ENCODE measurements at regions not wholly inside any gene's neighbourhood (a gene's known extent, or its start where the extent isn't known, plus 50 kb on each side); places are given as distances from the start of the nearest gene placed in this dataset.
"Not testable (repeated sequence)": the region's sequence is repeated elsewhere in the genome, so short reads cannot be mapped to it uniquely, and the experiment has no call there.

GRCh38 chr10:125591886-125592285 is 91.1 kb downstream of the TEX36 start:
- Mint-ChIP-seq H3K27ac (no peak overlapping the region), H3K4me1 (no peaks in the 10 kb centered on the region), H3K36me3 (no peaks in the 10 kb centered on the region), H3K27me3 (ENCODE audit: low read depth) (peaks cover 37% of the 10 kb centered on the region), H3K9me3 (peaks cover 22% of the 10 kb centered on the region), H3K4me3 (no peak overlapping the region)
- DNase-seq (ENCODE audit: low spot score in 2 of 2, unreplicated experiment in 2 of 2): no peak
- TF ChIP-seq CTCF (IDR thresholded peaks at IDR 0.05; ENCODE audit: unreplicated experiment): no peak

GRCh38 chr10:125588738-125589137 is 94.2 kb downstream of the TEX36 start:
- peaks cover 49% of the 10 kb centered on the region for H3K27me3 Mint-ChIP-seq (ENCODE audit: low read depth)
- H3K9me3 Mint-ChIP-seq; H3K4me1 Mint-ChIP-seq; H3K36me3 Mint-ChIP-seq; H3K27ac Mint-ChIP-seq; H3K4me3 Mint-ChIP-seq; DNase-seq (ENCODE audit: low spot score in 2 of 2, unreplicated experiment in 2 of 2): not testable (repeated sequence)

- peaks cover 52% of the 10 kb centered on the region for H3K27me3 Mint-ChIP-seq (ENCODE audit: low read depth)
- no peak overlapping the region for H3K4me3 Mint-ChIP-seq
- no peaks in the 10 kb centered on the region for H3K36me3 Mint-ChIP-seq
- H3K4me1 Mint-ChIP-seq: no peaks in the 10 kb centered on the region
- no peak for DNase-seq (ENCODE audit: low spot score in 2 of 2, unreplicated experiment in 2 of 2)
- no peak for TF ChIP-seq CTCF (IDR thresholded peaks at IDR 0.05; ENCODE audit: unreplicated experiment)
- peaks cover 7% of the 10 kb centered on the region for H3K9me3 Mint-ChIP-seq
- H3K27ac Mint-ChIP-seq: no peak overlapping the region
Measured at GRCh38 chr10:125584954-125585353, 98.0 kb downstream of the TEX36 start.

- H3K27ac Mint-ChIP-seq: no peak overlapping the region
- no peak for TF ChIP-seq CTCF (IDR thresholded peaks at IDR 0.05; ENCODE audit: unreplicated experiment)
- H3K36me3 Mint-ChIP-seq: no peaks in the 10 kb centered on the region
Measured at GRCh38 chr10:125578658-125579315, 104.2 kb downstream of the TEX36 start.

GRCh38 chr10:125575843-125576242 is 107.1 kb downstream of the TEX36 start:
- TF ChIP-seq CTCF (IDR thresholded peaks at IDR 0.05; ENCODE audit: unreplicated experiment): no peak
- no peaks in the 10 kb centered on the region for H3K4me1 Mint-ChIP-seq
- H3K4me3 Mint-ChIP-seq: no peak overlapping the region
- H3K27ac Mint-ChIP-seq: no peak overlapping the region
- no peaks in the 10 kb centered on the region for H3K36me3 Mint-ChIP-seq
- H3K27me3 Mint-ChIP-seq (ENCODE audit: low read depth): peaks cover 45% of the 10 kb centered on the region
- no peak for DNase-seq (ENCODE audit: low spot score in 2 of 2, unreplicated experiment in 2 of 2)
- H3K9me3 Mint-ChIP-seq: peaks cover 7% of the 10 kb centered on the region

More at GRCh38 chr10:125578658-125579315, 104.2 kb downstream of the TEX36 start:
- no peaks in the 10 kb centered on the region for H3K4me1 Mint-ChIP-seq
- H3K4me3 Mint-ChIP-seq: no peak overlapping the region
- H3K27me3 Mint-ChIP-seq (ENCODE audit: low read depth): peaks cover 58% of the 10 kb centered on the region
- H3K9me3 Mint-ChIP-seq: peaks cover 7% of the 10 kb centered on the region
- no peak for DNase-seq (ENCODE audit: low spot score in 2 of 2, unreplicated experiment in 2 of 2)

GRCh38 chr10:125568156-125568555 is 114.8 kb downstream of the TEX36 start:
- H3K27ac Mint-ChIP-seq: no peak overlapping the region
- H3K36me3 Mint-ChIP-seq: no peaks in the 10 kb centered on the region
- peaks cover 6% of the 10 kb centered on the region for H3K4me1 Mint-ChIP-seq
- no peak for DNase-seq (ENCODE audit: low spot score in 2 of 2, unreplicated experiment in 2 of 2)
- peaks cover 16% of the 10 kb centered on the region for H3K9me3 Mint-ChIP-seq
- no peak overlapping the region for H3K4me3 Mint-ChIP-seq
- no peak for TF ChIP-seq CTCF (IDR thresholded peaks at IDR 0.05; ENCODE audit: unreplicated experiment)
- peaks cover 28% of the 10 kb centered on the region for H3K27me3 Mint-ChIP-seq (ENCODE audit: low read depth)

Measured in mesothelial cell of epicardium (in vitro differentiated cells).